ENCODE measurements at regions not wholly inside any gene's neighbourhood (a gene's known extent, or its start where the extent isn't known, plus 50 kb on each side); places are given as distances from the start of the nearest gene placed in this dataset.

DNA sequence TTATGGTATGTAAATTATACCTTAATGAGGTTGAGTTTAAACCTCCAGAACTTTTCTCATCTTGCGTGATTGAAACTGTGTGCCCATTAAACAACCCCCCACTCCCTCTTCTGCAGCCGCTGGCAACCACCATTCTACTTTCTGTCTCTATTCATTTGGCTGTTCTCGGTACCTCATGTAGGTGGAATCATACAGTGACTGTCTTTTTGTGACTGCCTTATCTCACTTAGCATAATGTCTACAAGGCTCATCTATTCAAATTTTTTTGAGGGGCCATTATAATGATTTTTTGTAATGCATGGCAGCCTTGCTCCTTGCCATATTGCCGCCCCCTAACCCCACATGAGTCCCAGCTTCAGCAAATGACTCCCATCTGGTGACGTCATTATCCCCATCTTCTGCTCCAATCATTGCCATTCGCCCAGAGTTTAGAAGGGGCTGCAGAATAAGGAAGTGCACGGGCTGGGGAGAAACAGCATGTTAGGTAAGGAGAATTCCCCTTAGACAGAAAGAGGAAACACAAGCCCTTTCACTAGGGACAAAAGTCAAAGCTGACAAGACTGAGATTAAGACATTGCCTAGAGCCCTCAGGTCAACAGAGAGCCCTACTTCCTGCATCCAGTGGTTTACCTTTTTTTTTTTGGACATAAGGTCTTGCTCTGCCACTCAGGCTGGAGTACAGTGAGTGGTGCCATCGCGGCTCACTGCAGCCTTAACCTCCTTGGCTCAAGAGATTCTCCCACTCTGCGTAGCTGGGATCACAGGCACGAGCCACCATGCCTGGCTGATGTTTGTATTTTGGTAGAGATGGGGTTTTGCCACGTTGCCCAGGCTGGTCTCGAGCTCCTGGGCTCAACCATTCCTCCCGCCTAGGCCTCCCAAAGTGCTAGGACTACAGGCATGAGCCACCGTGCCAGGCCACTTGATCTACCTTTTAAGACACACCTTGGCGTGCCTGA is 78.4 kb upstream of the ERRFI1 start:
- TF ChIP-seq, protein P1, sequence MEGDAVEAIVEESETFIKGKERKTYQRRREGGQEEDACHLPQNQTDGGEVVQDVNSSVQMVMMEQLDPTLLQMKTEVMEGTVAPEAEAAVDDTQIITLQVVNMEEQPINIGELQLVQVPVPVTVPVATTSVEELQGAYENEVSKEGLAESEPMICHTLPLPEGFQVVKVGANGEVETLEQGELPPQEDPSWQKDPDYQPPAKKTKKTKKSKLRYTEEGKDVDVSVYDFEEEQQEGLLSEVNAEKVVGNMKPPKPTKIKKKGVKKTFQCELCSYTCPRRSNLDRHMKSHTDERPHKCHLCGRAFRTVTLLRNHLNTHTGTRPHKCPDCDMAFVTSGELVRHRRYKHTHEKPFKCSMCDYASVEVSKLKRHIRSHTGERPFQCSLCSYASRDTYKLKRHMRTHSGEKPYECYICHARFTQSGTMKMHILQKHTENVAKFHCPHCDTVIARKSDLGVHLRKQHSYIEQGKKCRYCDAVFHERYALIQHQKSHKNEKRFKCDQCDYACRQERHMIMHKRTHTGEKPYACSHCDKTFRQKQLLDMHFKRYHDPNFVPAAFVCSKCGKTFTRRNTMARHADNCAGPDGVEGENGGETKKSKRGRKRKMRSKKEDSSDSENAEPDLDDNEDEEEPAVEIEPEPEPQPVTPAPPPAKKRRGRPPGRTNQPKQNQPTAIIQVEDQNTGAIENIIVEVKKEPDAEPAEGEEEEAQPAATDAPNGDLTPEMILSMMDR (IDR thresholded peaks at IDR 0.05; ENCODE audit: low read length) = no peak
- no peak for TF ChIP-seq EZH2 (optimal IDR thresholded peaks at IDR 0.05; ENCODE audit: low read depth, low read length)
- no peak for TF ChIP-seq EZH2phosphoT487 (IDR thresholded peaks at IDR 0.05; ENCODE audit: low read length)
